Stimulated activated CD8-positive, alpha-beta memory T cell treated with anti-CD3 and anti-CD28 coated beads, Interleukin-4, amount 100 ng/mL, for 48 hours (primary cell): ENCODE measurements at regions not wholly inside any gene's neighbourhood (a gene's known extent, or its start where the extent isn't known, plus 50 kb on each side); places are given as distances from the start of the nearest gene placed in this dataset.

Source experiments
- DNase-seq: peaks from one replicate; pipeline ENCODE4 v3.0.0-alpha.2; 2020

- no peak for DNase-seq
Measured at GRCh38 chrX:108795240-108795639, 58.9 kb upstream of the IRS4 start.
